Endothelial cell of umbilical vein (primary cell): ENCODE measurements at regions not wholly inside any gene's neighbourhood (a gene's known extent, or its start where the extent isn't known, plus 50 kb on each side); places are given as distances from the start of the nearest gene placed in this dataset.

ENCODE experiments used
- CTCF ChIP-seq, 2 donors: IDR thresholded peaks; 1 replicate in 1 of 2; 2 replicates in 1 of 2; pipeline ENCODE4 v1.5.1; 2011; ENCODE audit warnings: low read length in 2 of 2, mild to moderate bottlenecking in 2 of 2, moderate library complexity in 2 of 2, control low read depth in 1 of 2, inconsistent platforms in 1 of 2, low read depth in 1 of 2; ENCODE audit not compliant: insufficient read depth in 1 of 2; ENCODE audit errors: extremely low read depth in 1 of 2
- EZH2 ChIP-seq: IDR thresholded peaks from 2 replicates; pipeline ENCODE4 v1.6.1; 2012; ENCODE audit warnings: borderline replicate concordance, low read depth, mild to moderate bottlenecking, moderate library complexity, low read length, inconsistent platforms; ENCODE audit not compliant: severe bottlenecking
- FOS ChIP-seq: IDR thresholded peaks from 2 replicates; pipeline ENCODE4 v1.6.1; 2011; ENCODE audit warnings: mild to moderate bottlenecking, low read length, moderate library complexity, borderline replicate concordance; ENCODE audit not compliant: insufficient read depth
- JUN ChIP-seq: IDR thresholded peaks from 2 replicates; pipeline ENCODE4 v1.6.1; 2011; ENCODE audit warnings: borderline replicate concordance, low read depth; ENCODE audit not compliant: insufficient read length, insufficient read depth
- MAX ChIP-seq: IDR thresholded peaks from 2 replicates; pipeline ENCODE4 v1.6.1; 2011; ENCODE audit not compliant: insufficient read depth, insufficient read length
- MYC ChIP-seq: IDR thresholded peaks from one replicate; pipeline ENCODE4 v1.6.1; 2011; ENCODE audit warnings: mild to moderate bottlenecking, low read depth, low read length
- POLR2A ChIP-seq: IDR thresholded peaks from 2 replicates; pipeline ENCODE4 v1.6.1; 2012; ENCODE audit warnings: low read depth, mild to moderate bottlenecking, control low read depth, low read length

- TF ChIP-seq CTCF (IDR thresholded peaks at IDR 0.05; ENCODE audit: extremely low read depth in 1 of 2, insufficient read depth in 1 of 2, low read depth in 1 of 2, low read length in 2 of 2) (no peak), EZH2 (no peak), JUN (no peak), MYC (no peak), POLR2A (no peak), MAX (no peak), FOS (no peak)
Measured at GRCh38 chr4:136740326-136740725, 792.0 kb downstream of the PCDH18 start.
